GM19372 (cell line): ENCODE measurements at regions not wholly inside any gene's neighbourhood (a gene's known extent, or its start where the extent isn't known, plus 50 kb on each side); places are given as distances from the start of the nearest gene placed in this dataset.

ENCODE experiments used
- ATAC-seq: cut with Tn5 transposase; IDR thresholded peaks from one replicate; pipeline ENCODE4 v1.9.1; 2021; ENCODE audit warnings: mild to moderate bottlenecking, low read depth, moderate library complexity; ENCODE audit not compliant: unreplicated experiment

DNA sequence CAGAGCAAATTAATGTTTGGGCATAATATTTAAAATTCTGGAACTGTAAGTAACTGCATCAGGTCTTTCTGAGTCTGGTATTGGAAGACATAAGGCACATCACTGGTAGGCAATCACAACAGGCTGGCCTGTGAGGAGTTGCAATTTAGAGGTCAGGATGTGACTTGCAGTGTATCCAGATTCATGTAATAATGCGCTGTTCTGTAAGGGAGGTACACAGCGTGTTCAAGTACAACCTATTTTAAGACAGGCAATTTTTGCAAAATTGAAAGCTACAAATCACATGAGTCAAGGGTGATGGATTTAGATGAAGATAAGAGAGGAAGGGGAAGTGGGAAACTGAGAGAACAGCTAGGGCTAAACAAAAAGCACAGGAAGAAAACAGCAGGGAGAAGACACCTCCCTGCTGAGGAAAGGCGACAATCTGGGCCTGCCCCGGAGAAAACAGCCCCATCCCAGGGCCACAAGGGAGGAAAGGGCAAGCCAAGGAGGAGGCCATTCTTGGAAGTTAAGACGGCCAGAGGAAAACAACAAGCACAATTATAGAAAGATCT lies 138.1 kb downstream of the LACC1 start:
- ATAC-seq, result no peak

DNA sequence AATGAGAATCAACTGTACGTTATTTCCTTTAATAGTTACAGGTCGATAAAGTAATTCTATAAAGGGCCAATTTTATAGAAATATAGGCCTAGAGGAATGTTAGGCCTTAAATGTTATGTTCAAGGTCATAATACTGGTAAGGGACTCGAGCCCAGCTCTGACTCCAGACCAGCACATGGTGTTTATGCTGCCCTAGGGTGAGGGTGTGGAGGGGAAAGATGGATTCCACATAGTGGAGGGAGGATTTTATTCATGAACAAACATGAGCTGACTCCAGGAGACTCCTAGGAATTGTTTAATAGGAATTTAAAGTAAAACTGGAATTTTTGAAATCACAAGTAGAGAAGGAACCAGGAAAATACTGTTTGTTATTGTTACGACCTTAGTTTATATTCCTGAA lies 139.9 kb downstream of the LACC1 start:
- no peak for ATAC-seq

DNA sequence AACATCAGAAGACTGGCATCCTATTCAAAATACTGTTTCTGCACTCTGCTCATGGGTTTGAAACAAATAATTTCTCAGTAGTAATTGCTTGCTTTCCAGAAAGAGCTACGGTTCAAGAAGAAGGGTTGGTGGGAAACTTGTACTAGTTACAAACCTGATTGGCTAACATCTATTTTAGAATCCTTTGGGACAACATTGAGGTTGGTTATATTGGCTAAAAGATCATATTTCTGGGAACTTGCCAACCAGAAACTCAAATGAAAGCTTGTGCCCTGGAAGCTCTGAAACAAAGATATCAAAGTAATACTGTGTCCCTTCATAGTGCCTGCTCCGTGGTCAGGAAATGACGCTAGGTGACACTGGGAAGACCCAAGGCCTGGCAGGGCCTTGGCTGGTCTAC lies 141.7 kb downstream of the LACC1 start:
- no peak for ATAC-seq

DNA sequence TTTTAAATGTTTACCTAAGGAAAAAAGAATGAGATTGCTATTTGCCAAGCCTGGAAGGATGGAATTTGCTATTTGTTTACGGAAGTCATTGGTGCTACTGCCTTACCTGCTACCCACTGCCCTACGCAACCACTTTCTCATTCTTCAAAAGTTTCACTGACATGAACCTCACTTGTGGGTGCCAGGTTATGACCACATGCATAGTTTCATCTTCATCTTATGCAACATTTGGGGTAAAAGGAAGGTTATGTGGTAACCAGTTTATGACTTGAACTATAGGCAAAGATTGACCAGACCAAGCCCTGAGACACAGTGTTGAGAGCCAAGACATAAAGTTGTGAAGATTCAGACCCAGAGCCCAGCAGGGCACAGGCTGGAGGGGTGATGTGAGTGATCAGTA lies 142.5 kb downstream of the LACC1 start:
- ATAC-seq, result no peak

DNA sequence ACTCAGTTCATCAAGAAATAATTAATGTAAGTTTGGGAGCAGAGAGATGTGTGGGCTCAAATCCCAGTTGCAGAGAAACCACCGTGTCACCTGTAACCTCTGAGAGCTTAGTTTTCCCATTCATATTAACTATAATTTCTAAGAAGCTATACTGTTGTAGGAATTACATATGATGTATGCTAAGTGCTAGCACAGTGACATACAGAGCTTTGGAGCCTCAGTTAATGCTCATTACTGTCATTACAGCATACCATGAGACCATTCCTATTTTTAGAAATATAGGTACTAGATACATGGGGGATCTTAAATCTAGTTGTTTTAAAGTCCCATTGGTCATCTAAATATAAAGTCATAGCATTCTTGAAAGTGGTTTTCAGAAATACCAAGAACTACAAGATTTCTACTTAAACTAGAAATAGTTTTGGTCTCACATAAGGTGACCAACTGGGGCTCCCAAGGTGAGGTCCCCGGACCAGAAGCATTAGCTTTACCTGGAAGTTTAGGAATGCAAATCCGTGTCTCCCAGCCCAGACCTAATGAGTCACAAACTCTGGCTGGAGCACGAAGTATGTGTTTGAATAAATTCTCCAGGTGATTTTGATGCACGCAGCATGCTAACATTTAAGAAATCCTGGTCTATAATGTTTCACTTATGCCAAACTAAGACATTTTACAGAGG lies 144.6 kb downstream of the LACC1 start:
- no peak for ATAC-seq

DNA sequence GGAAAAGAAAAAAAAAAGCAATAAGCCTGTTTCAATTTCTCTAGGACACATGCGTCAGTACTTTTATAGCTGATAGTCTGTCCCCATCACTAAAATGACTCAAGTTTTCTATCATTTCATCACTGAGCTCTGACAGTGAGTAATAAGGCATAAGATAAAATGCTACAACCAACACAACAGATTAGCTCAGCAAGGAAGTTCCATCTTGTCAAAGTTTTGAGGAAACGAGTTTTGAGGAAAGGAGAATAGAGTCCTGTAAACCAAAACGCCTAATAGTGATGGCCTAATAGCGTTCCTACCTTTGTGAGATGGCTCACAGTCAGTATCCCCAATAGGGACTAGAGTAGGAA lies 145.1 kb downstream of the LACC1 start:
- ATAC-seq, result no peak

DNA sequence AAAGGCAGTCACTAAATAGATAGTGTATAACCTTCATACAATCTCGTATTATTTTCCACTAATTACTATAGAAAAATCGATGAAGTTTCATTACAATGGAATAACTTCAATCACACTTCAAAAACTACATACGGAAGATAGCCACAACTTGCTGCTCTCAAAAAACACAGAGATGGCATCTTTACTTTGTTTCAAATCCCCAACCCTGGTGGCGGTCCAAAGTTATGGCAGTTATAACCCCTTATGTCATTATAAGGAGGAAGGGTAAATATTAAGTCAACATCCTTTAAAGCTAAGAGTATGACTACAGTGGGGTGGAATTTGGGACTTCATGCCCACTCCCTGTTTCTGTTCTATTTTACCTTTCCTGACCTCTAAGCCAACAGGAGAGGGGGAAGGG lies 146.5 kb downstream of the LACC1 start:
- no peak for ATAC-seq

DNA sequence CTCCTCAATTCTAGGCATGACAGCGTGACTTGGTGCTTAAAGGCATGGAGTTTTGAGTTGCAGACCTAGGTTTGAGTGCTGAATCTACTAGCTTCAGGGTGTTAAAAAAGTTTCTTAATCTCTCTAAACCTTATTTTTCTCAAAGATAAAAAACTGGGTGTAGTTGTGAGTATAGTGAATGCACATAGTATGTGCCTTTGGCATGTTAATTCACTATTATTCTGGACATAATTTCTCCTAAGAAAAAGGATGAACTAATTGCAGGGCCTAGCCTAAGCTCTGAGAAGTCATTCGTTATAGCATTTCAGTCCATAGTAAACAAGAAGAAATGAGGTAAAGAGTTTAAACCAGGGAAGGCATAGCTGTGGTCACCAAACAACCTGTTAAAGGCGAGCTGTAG lies 149.0 kb downstream of the LACC1 start:
- ATAC-seq, result no peak

DNA sequence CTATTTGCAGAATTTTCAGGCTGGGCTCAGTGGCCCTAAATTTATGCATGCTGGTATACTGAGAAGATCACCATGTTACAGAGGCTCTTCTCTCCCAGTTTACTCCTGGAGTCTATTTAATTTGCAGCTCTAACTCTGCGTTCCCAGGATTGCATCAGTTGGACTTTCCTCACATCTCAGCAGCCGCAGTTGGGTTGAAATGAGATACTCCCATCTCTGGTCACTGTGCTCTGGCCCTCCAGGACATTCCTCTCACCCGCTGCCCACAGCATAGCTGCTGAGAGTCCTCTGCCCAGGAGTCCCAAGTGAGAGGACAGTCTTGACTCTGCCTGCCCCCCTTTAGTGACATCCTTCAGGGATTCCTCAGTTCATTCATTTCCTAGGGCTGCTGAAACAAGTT lies 150.9 kb downstream of the LACC1 start:
- no peak for ATAC-seq

DNA sequence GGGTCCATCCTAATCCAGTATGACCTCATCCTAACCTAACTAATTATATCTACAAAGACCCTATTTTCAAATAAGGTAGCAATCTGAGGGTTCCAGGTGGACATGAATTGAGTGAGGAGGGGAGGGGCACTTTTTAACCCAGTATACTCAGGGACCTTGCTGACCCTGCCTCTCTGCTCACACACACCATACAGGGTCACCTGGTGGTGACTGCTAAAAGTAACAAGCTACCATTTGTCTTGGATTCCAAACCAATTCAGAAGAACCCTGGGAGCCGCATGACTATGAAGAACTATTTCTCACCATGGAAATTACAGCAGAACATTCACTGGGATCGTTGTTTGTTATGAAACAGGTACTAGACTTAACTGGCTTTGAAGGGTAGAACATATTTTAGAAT lies 151.9 kb downstream of the LACC1 start:
- ATAC-seq, result no peak

DNA sequence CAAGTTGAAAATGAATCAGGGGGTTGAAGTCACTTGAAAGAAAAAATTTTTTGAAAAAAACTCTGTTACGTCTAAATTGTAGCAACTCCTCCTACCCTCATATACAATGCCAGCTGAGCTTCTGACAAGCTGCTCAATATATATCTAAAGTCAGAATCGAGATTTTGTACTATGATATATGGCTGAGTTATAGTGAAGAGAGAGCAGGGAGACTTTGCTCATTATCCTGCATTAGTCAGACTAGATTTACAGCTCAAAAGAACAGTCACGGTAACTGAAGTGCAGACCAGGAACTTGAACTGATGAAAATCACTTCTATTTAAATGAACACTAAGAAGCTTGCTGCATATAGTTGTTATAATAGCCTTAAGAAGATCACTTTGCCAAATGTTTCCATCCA lies 153.1 kb downstream of the LACC1 start:
- ATAC-seq, result no peak

DNA sequence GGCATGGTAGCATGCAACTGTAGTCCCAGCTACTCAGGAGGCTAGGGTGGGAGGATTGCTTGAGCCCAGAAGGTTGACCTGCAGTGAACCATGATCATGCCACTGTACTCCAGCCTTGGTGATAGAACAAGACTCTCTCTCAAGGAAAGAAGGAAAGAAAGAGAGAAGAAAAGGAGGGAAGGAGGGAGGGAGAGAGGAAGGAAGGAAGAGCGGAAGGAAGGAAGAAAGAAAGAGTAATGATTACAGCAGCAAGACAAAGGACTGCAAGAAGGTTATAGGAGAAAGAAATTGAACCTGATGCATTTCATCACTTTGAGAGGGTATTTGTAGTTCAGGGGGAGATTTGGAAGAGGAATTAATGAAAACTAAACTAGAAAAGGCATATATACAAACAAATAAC lies 155.7 kb downstream of the LACC1 start:
- no peak for ATAC-seq

DNA sequence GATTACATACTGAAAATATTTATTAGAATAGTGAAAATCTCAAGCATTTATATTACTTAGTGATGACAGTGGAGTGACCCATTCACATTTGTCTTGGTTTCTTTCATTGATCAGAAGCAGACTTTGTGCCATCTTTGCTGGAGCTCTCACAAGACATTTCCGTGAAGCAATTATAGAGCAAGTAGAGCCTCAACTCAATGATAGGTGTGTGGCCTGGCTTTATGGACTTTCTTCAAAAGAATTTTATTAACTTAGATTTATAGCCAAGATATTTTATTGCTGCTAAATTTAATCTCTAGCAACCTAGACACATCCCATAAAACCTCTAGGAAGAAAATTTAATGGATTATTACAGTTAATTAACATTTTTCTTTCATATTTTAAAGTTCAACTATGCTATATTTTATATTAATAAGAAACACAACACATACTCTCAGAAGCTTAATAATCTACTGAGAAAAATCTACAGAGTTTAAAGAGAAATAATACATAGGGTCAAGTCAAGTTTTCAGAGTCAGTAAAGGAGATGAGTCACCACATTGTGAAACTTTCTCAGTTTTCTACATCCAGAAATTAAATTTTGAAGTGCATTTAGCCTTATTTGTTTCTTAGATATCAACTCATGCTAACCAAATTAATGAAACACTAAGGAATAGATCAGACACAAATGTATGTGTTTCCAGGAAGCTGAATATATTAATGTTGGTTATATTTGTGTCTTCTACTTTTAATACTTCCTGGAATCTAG lies 160.5 kb downstream of the LACC1 start:
- ATAC-seq, result no peak

DNA sequence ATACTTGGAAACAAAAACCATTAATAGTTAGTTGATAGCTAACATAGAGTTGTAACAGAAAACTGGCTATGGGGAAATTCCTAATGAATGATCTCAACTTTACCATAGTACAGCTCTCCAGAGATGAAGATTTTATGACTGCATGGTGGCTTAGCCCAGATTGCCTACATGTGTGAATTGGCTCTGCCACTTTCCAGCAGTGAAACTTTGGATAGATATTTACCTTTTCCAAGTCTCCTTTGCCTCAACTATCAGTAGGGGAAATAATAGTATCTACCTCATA lies 161.1 kb downstream of the LACC1 start:
- ATAC-seq, result no peak

DNA sequence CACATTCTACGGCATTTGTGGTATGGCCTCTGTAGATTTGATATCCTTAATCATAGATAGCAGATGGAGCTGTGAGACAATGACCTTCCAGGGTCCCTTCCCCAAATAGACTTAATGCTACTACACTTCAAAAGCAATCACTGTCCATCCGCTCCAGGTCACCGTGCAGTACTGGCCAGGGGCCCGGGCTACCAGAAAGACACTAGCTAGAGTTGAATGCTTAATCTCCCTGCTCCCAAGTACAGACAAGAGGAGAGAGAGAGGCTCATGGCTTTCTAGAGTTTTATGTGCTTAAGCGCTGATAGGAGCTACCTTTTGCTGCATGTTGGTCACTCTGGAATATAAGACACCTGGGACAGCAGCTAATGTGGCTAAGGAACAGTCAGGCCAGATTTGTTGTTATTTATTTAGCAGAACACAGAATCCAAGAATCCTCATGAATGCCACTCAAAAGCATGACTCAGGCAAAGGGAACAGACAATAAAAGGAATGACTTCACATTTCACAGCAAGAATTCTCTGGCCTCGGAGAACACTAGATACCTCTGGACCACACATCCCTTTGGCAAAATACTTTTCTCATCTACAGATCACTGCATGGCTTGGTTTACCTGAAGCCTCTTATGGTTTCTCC lies 165.0 kb downstream of the LACC1 start:
- ATAC-seq, result no peak

DNA sequence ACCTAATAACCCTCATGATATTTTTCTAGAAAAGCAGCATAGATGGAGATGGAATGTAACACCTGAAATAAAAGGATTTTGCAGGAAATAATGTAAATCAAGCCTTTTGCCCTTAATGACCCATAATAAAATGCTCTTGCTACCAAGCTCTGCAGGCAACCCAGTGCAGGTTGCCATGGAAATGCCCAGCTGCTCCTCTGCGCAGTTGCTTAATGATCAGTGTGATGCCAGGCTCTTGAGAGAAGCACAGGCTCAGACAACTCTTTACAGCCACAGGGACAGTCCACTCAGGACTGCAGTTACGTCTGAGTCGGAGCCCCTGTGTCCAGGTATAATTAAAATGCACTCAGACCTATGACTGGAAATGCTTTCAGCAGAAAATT lies 165.5 kb downstream of the LACC1 start:
- no peak for ATAC-seq

DNA sequence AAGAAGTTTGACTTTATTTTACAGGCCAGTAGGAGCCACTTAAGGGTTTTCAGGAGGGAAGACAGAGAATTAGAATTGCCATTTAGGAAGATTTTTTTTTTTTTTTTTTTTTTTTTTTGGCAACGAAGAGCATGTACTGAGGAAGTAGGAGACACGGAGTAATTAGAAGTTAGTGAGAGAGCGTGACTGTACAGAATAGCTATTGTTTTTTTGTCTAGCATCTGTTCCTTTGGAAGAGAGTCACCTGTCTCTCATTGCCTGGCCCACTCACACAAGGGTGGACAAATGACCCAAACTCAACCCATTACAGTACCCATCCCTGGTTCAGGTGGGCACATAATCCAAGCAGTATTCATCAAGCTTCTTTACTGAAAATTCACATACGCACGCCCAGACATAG lies 166.7 kb downstream of the LACC1 start:
- ATAC-seq, result no peak

DNA sequence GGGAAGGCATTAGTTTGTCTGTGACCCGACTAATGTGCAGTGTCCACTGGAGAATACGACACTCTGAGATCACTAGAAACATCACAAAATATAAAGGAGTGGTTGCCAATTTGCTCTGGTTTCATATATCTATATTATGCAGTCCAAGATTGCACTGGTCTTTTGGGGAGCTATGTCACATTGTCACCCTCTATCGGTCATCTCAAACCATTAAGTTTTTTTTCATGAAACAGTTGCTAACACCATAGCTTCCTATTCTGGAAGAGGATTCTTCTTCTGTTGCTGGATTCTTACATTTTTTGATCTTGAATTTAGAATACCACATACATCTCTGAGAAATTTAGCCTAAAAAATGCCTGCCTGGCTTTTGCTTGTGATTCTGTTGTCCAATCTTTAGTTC lies 168.6 kb downstream of the LACC1 start:
- no peak for ATAC-seq

DNA sequence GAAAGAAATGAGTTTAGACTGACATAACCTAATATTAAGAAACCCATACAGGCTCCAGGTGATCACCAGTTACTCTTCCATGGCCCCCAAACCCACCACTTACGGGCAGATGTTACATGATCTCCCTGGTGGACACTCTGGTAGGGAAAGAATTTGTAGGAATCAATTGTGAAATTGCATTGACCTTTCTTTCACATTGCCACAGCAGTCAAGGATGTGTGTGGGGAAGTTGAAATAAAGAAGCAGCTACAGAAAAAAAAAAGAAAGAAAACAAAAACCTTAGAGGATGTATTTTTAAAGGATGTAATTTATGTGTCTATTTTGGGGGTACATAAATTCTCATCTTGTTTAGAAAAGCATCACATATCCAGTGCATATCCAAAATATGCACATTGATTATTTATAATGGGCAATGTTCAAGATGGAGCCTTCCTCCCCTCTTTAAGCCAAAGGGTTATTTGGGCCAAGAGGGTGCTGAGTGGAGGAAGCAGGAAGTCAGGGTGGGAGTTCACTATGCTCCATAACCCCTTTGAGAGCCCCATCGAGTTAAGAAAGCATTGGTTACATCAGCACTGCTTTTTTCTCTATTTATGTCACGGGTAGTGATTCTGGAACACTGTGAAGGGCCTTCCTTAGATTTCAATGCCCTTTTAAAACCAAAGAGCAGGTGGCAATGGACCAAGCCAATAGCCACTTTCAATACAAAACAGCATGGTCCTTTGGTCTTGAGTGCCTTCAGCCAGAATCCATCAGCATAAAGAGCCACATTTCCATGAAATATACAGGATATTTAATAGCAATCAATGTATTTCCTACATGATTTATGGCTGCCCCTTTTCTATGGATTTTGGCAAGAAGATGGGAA lies 169.6 kb downstream of the LACC1 start:
- ATAC-seq, result no peak

DNA sequence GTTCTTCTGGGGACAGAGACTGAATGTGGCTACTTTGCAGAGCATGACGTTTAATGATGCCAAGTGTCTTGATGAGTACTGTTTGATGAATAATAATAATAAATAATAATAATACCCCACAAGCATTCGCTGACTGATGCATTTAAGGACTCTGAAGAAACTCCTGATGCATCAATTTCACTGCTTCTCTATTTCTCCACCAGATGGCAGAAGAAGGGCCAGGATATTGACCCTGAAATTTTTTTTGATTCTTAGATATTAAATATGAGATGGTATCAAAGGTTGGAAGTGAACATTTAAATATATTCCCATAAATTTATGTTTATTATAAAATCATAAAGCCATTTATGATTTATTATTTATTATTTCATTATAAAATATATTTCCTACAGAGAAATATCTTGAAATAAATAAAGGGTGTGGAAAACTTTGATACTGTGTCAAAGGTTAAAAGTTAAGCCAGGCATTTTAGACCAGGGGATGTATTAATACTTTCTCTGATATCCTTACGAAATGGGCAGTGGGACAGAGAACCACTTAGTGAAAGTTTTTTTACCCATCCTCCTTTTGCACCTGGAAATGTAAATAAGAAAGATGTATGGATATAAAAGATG lies 170.9 kb downstream of the LACC1 start:
- ATAC-seq, result no peak

DNA sequence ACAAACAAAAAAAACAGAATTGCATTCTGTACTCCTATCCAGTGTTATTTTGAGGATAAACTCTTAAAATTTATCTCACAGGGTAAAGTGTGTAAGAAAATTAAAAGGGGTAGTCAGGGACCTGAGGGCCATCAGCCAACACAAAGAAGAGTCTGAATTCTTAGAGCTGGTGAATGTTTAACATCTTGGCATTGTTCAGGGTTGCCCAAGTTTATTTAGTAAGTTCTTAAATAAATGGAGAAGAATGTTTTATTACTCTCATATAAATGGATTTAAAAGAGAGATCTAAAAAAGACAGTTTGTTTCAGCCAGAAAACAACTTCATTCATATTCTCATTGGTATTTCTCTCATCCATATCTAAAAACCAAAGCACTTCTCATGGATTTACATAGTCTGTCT lies 171.7 kb downstream of the LACC1 start:
- no peak for ATAC-seq
